Gastroesophageal sphincter (tissue), 3 donors: ENCODE measurements at regions not wholly inside any gene's neighbourhood (a gene's known extent, or its start where the extent isn't known, plus 50 kb on each side); places are given as distances from the start of the nearest gene placed in this dataset.

Experiments
- CTCF ChIP-seq, 4 experiments: fragments of 200-600 bp in 2 of 4; fragments of 450-650 bp in 2 of 4; sonication (generic) in 1 of 4; IDR thresholded peaks; one replicate each; pipeline ENCODE4 v1.5.1; 2017 to 2019; ENCODE audit warnings: antibody characterized with exemption in 4 of 4, mild to moderate bottlenecking in 2 of 4, moderate library complexity in 2 of 4
- EP300 ChIP-seq: sonication (generic); formaldehyde crosslinking; IDR thresholded peaks from one replicate; pipeline ENCODE4 v1.6.1; 2017; ENCODE audit warnings: antibody characterized with exemption, mild to moderate bottlenecking
- POLR2A ChIP-seq, 2 donors: fragments of 450-650 bp; IDR thresholded peaks; one replicate each; pipeline ENCODE4 v1.6.1; 2017; ENCODE audit warnings: antibody characterized with exemption in 2 of 2, mild to moderate bottlenecking in 2 of 2, moderate library complexity in 1 of 2
- POLR2AphosphoS5 ChIP-seq: sonication (generic); formaldehyde crosslinking; IDR thresholded peaks from one replicate; pipeline ENCODE4 v1.6.1; 2017; ENCODE audit warnings: antibody characterized with exemption

GRCh38 chr5:30197662-30198061 is 995.8 kb upstream of the CDH6 start:
- TF ChIP-seq CTCF (IDR thresholded peaks at IDR 0.05) (no peak), EP300 (no peak), POLR2A (IDR thresholded peaks at IDR 0.05) (no peak), POLR2AphosphoS5 (no peak)
